ENCODE measurements at regions not wholly inside any gene's neighbourhood (a gene's known extent, or its start where the extent isn't known, plus 50 kb on each side); places are given as distances from the start of the nearest gene placed in this dataset.

- no peak for DNase-seq
Observed at GRCh38 chr7:52095861-52096260, 779.3 kb upstream of the COBL start.

DNA sequence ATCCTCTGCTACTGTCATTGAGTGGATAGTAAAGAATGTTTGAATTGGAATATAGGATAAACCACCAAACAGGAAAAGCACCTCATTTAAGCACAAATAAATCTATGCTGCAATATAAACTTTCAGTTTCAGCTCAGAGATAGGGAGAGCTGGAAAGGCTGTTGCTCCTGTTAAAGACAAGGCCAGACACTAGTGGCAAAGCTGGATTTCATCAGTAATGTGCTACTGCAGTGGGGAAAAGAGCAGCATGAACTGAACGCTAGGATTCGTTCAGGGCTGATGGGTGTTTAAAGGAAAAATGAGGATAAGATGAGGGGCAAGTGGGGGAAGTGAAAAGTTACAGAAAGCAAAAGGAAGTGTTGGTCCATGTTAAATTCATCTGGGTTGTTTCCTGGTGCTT lies 775.4 kb upstream of the COBL start:
- DNase-seq, result no peak

- no peak for DNase-seq
Observed at GRCh38 chr7:52091101-52091500, 774.5 kb upstream of the COBL start.

- no peak for DNase-seq
Observed at GRCh38 chr7:52088008-52088901, 771.6 kb upstream of the COBL start.

DNA sequence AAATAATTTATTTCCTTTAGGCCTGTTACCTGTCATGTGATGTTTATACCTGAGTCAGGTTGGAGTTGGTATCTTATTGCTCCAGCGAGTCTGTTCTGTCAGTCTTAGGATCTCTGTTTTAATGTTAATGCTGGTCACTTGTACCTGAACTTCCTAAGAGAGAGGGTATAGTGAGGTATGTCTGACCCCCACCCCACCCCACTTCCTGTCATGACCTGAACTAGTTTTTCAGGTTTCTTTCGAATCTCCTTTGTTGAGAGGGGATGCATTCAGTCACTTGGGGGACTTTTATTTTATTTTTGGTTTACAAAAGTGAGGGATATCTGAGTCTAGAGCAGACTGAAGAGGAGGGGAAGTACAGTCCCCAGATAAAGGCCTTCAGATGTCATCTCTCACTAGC lies 769.0 kb upstream of the COBL start:
- no peak for DNase-seq

DNA sequence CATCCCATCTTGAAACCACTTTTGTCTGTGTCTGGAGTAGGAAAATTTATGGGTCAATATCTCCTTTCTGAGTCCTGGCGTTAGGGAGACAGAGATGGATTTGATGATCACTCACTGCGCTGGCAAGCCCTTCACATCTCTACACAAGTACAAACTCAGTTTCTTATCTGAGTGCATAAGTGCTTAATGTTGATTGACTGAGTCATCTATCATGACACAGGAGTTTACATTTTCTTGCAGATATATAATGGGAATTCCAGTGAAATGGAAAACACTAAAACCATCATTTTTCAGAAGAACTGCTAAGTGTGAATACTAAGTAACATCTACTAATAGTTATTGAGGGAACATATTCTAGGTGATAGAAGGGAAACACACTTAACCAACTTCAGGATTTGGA lies 763.9 kb upstream of the COBL start:
- DNase-seq, result no peak

DNA sequence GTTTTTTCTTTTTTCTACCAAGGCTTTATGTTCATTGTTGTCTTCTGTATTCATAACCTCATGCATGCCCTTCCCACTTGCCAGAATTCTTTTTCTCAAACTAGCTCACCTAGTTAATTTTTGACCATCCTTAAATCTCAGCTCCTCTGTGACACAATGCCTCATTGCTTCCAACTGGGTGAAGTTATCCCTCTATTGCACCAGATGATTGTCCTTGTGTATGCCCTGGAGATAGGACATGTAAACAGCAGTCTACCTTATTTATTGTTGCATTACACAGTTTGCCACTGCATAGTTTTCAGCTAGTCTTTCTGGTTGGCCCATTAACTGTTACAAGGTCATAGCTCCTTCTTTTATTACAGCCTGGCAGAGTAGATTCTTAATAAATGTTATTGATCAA lies 763.1 kb upstream of the COBL start:
- no peak for DNase-seq

DNA sequence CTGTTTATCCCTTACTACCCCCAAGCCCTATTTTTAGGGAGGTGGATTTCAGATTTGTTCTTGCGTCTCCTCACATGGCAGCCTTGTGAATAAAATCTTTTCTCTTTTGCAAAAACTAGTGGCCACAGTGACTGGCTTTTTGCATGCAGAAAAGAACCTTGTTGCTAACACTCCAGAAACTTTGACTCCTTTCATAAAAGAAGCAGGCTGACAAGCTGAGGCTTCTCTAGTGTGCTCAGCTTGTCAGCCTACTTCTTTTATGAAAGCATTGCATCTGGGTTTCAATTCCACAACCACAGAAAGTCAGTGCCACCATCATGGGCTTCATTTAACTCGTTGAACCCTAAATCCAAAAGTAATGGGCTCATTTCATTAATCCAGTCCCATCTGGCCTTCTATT lies 761.0 kb upstream of the COBL start:
- no peak for DNase-seq

DNA sequence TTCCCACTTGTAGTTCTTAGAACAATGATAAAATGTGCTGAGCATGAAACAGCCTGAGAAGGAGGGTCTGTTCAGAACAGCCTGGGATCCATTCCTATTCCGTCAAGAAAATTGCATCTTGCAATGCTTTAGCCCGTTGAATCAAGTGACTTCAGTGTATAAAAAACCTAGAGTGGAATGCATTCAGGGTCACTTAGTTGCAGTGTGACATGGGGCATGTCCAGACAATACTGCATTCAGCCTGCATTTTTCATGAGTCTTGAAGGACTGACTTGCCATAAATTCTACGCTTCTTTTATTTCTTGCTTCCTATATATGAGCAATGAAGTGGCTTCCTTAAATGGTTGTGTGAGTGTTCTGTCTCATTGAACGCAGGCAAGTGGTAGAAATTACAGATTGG lies 758.3 kb upstream of the COBL start:
- no peak for DNase-seq

- DNase-seq, result no peak
Observed at GRCh38 chr7:52074071-52074470, 757.5 kb upstream of the COBL start.

- DNase-seq, result no peak
Observed at GRCh38 chr7:52071744-52072143, 755.1 kb upstream of the COBL start.

DNA sequence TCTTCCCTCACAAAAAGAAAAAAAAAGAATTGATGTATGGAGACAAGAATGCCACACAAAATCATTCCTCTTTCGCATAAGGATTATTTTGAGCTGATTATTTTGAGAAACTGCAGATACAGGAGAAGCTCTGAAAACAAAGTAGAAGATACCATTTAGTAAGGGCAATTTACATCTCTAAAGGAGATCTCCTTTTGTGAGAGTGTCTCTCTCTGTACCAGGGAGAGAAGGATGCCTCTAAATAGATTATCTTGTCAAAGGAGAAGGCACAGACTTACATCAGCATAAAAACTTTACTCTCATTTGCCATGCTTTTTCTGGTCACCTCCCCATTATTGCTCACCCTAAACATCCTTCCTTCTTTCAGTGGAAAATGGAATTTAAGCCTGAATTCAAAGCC lies 747.9 kb upstream of the COBL start:
- DNase-seq, result no peak

DNA sequence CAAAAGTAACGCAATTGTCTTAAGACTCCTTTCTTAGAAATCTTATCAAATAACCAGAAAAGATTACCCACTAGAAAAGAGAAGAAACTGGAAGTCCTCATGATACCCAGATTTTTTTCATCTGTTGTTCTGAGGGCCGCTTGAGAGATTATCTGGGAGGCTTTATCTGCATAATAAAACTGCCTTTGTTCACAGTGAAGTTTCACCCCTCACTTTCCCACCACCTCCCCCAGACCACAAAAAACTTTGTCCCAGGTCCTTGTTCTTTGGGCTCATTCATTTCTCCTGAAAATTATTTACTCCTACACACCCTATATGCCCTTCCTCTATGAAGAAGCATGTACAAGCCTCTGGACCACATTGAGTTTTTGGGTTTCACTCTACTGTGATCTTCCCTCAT lies 745.1 kb upstream of the COBL start:
- no peak for DNase-seq

- DNase-seq, result no peak
Observed at GRCh38 chr7:52053525-52053924, 736.9 kb upstream of the COBL start.

- DNase-seq, result no peak
Observed at GRCh38 chr7:52030722-52031121, 714.1 kb upstream of the COBL start.

GRCh38 chr7:52026140-52026539 lies 709.5 kb upstream of the COBL start:
- no peak for DNase-seq

GRCh38 chr7:52021343-52021742 lies 704.7 kb upstream of the COBL start:
- DNase-seq, result no peak

GRCh38 chr7:52018680-52019054 lies 702.1 kb upstream of the COBL start:
- no peak for DNase-seq

DNA sequence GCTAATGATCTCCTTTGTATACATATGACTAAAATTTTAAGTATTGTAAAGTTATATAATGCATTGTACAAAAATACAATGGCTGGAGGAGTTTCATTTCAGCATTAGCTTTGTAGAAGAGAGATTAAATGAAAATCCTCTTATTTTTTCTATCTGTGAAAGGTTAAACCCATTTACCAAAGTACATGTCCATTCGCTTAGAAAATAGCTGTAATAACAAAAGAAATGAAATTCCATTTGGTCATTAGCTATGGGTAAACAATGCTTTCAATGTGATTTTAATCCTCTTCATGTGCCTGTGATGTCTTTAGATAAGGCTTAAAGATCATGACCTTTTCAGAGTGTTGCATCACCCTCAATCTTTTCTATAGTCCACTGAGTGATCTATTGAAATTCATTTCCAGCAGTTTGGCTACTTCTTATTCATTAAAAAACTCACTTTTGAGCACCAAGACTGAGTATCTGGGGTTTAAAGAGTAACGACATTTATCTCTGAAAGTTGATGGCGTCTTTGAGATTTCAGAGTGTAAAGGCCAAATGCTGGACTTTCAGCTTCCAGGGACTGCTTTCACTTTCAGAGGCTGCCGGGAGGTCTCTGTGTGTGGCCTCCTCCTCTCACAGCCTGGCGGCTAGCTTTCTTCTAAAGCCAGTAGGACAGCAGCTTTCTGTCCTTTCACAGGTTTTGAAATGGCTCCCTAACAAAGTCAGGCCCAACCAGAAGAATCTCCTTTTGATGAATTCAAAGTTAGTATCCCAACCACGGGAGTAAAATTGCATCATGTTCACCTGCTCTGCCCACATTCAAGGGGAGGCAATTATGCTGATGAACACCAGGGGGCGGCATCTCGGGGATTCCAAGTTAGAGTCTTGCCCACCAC lies 701.4 kb upstream of the COBL start:
- no peak for DNase-seq

GRCh38 chr7:52009181-52009580 lies 692.6 kb upstream of the COBL start:
- DNase-seq, result no peak

GRCh38 chr7:52006674-52007073 lies 690.1 kb upstream of the COBL start:
- DNase-seq, result no peak

DNA sequence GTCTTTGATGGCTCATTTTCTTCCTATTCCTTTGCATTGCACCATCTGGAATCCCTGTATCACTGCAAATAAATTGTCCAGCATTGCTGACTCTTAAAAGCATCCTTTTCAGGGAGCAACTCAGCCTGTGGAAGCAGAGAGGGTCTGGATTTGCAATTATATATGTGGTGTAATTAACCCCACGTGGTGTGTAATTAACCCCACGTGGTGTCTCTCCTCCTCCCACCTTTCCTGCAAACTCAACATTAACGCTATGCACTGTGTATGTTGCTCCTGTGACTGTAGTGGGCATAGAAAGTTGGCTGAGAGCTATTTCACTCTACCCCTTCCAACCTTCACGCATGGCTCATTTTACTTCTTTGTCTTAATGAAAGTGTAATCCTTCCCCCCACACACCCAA lies 689.0 kb upstream of the COBL start:
- no peak for DNase-seq

DNA sequence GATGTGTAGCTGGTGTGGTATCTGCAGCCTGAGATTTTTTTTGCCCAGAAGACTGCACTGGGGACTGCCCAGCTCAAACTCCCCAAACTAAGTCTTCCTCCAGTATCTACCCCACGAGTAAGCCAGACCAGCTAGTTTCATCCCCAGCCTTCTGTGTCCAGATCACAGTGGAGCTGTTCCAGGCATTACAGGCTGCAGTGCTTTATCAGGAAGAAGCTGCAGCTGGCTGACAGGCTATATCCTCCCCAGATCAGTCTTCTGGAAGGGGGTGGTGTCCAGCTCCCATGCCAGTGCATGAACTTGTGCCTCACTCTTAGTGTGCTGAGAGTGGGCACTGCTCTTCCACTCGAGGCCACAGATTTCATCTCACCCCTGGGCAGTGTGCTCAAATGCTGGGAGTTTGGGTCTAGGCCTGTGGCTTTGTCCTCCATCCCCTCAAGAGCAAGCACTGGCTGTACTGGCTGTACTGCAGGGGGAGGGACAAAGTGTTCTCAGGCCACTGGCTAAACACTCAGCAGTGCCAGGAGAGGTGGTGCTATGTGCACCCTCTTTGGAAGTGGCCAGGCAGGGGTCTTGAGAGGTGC lies 679.1 kb upstream of the COBL start:
- no peak for DNase-seq

- no peak for DNase-seq
Observed at GRCh38 chr7:51982653-51983052, 666.0 kb upstream of the COBL start.
